ACC112 (cell line): ENCODE measurements at regions not wholly inside any gene's neighbourhood (a gene's known extent, or its start where the extent isn't known, plus 50 kb on each side); places are given as distances from the start of the nearest gene placed in this dataset.

Source experiments
- H2AFZ ChIP-seq: fragments of 200-600 bp; sonication (generic); one replicate; pipeline ENCODE4 v1.6.0; 2017; ENCODE audit warnings: antibody characterized with exemption, low read length; ENCODE audit not compliant: unreplicated experiment
- H3K27ac ChIP-seq: fragments of 200-600 bp; sonication (generic); 2 replicates; pipeline ENCODE4 v1.5.1; 2014; ENCODE audit warnings: low read depth, mild to moderate bottlenecking, antibody characterized with exemption, low read length, moderate library complexity
- H3K27me3 ChIP-seq: fragments of 200-600 bp; sonication (generic); 2 replicates; pipeline ENCODE4 v1.6.1; 2014; ENCODE audit warnings: mild to moderate bottlenecking, antibody characterized with exemption, low read length, moderate library complexity, mixed read lengths; ENCODE audit not compliant: insufficient read depth
- H3K36me3 ChIP-seq: fragments of 200-600 bp; sonication (generic); 2 replicates; pipeline ENCODE4 v1.6.1; 2016; ENCODE audit warnings: mild to moderate bottlenecking, antibody characterized with exemption, low read length, moderate library complexity, mixed read lengths; ENCODE audit not compliant: insufficient read depth
- H3K4me1 ChIP-seq: fragments of 200-600 bp; sonication (generic); one replicate; pipeline ENCODE4 v1.6.1; 2016; ENCODE audit warnings: low read length, mixed read lengths; ENCODE audit not compliant: insufficient read depth, unreplicated experiment, control insufficient read depth
- H3K4me3 ChIP-seq: fragments of 200-600 bp; sonication (generic); 2 replicates; pipeline ENCODE4 v1.5.1; 2014; ENCODE audit warnings: mild to moderate bottlenecking, low read depth, low read length
- H3K79me2 ChIP-seq: fragments of 200-600 bp; sonication (generic); one replicate; pipeline ENCODE4 v1.6.0; 2016; ENCODE audit warnings: low read length; ENCODE audit not compliant: control insufficient read depth, unreplicated experiment, insufficient read depth

DNA sequence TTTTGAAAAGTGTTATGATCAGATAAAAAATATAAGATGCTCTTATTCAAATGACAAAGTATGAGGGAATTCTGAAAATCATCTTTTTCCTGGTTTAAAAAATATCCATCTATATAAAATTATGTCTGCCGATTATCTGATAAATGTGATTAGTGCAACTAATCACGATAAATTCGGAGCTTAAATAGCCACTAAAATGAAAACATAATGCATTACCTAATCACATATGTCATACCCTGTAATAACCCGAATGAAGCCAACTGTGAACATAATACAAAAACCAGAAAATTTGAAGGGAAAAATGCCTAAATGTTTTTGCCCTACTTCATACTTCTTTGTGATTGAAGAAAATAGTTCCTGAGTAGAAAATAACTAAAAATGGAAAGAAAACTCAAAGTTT is 808.4 kb upstream of the LUZP2 start:
- H3K36me3 ChIP-seq: no peaks in the 10 kb centered on the region
- H3K27me3 ChIP-seq: no peaks in the 10 kb centered on the region
- peaks cover 6% of the 10 kb centered on the region for H3K4me1 ChIP-seq
- H3K79me2 ChIP-seq: no peaks in the 10 kb centered on the region
- peak overlapping the region; percentile 55 for H3K4me3 ChIP-seq
- H2AFZ ChIP-seq: peak overlapping the region; percentile 70
- H3K27ac ChIP-seq: peak overlapping the region; percentile 54

DNA sequence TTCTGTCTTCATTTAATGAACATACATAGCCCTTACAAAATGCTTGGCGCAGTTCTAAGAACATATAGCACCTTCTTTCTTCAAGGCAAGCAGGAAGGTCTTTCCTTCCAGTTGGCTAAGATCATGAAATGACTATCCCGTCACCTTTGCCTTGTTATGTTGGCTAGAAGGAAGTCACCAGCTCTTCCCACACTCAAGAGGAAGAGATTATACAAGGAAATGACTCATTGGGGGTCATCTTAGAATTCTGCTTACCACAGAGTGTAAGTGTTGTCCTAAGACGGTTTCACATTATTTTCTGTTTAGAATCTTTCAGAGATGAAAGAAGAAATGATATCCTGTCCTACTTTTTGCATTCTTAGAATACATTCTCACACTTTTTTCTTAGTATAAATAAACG is 808.0 kb upstream of the LUZP2 start:
- peak overlapping the region; percentile 54 for H3K27ac ChIP-seq
- H3K27me3 ChIP-seq: no peaks in the 10 kb centered on the region
- H2AFZ ChIP-seq: peak overlapping the region; percentile 70
- peaks cover 6% of the 10 kb centered on the region for H3K4me1 ChIP-seq
- no peaks in the 10 kb centered on the region for H3K79me2 ChIP-seq
- H3K4me3 ChIP-seq: peak overlapping the region; percentile 55
- H3K36me3 ChIP-seq: no peaks in the 10 kb centered on the region

DNA sequence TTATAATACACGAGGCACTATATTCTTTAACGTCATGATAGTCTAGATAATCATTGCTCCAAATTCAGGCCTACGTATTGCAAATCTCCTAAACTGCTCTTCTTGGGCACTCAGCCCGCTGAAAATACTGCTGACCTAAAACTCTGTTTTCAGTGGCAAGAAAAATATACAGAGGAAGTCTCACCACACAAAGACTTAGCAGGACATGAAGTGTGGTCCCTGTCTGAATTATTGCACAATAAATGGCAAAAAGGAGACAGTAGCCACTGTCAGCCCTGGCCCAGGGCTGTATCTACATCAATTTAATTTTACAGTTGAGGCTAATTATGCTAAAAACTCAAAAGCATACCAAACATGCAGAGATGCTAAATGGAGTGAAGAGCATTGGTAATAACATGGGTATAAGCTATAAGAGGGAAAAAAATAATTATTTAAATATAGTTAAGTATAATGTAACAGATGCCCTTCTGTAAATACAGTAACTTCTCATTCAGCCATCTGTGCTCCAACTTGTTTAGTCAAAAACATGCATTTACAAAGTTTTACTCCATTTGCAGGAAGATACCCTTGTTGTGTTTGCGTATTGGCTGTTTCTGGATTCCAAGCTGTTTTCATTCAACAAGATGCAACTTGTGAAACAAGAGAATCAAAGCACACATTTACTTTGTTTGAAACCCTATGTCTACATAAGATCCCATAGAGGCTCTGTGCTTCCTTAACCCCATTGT is 800.0 kb upstream of the LUZP2 start:
- no peak overlapping the region for H3K27ac ChIP-seq
- H3K79me2 ChIP-seq: no peaks in the 10 kb centered on the region
- no peaks in the 10 kb centered on the region for H3K36me3 ChIP-seq
- H3K4me1 ChIP-seq: no peaks in the 10 kb centered on the region
- H3K4me3 ChIP-seq: no peak overlapping the region
- H2AFZ ChIP-seq: no peak overlapping the region
- no peaks in the 10 kb centered on the region for H3K27me3 ChIP-seq

GRCh38 chr11:23704183-23704582 is 792.7 kb upstream of the LUZP2 start:
- H3K36me3 ChIP-seq: no peaks in the 10 kb centered on the region
- no peak overlapping the region for H3K27ac ChIP-seq
- H3K4me3 ChIP-seq: no peak overlapping the region
- H3K4me1 ChIP-seq: no peaks in the 10 kb centered on the region
- no peaks in the 10 kb centered on the region for H3K79me2 ChIP-seq
- H2AFZ ChIP-seq: no peak overlapping the region
- H3K27me3 ChIP-seq: no peaks in the 10 kb centered on the region

GRCh38 chr11:23711981-23712380 is 784.9 kb upstream of the LUZP2 start:
- Histone ChIP-seq H3K4me1 (no peaks in the 10 kb centered on the region), H3K27me3 (no peaks in the 10 kb centered on the region), H3K79me2 (no peaks in the 10 kb centered on the region), H2AFZ (no peak overlapping the region), H3K4me3 (no peak overlapping the region), H3K36me3 (no peaks in the 10 kb centered on the region), H3K27ac (no peak overlapping the region)

- no peak overlapping the region for H2AFZ ChIP-seq
- no peak overlapping the region for H3K27ac ChIP-seq
- H3K4me1 ChIP-seq: peaks cover 6% of the 10 kb centered on the region
- no peaks in the 10 kb centered on the region for H3K79me2 ChIP-seq
- no peaks in the 10 kb centered on the region for H3K36me3 ChIP-seq
- H3K4me3 ChIP-seq: no peak overlapping the region
- no peaks in the 10 kb centered on the region for H3K27me3 ChIP-seq
Measured at GRCh38 chr11:23719016-23719415, 777.8 kb upstream of the LUZP2 start.

GRCh38 chr11:23723861-23724260 is 773.0 kb upstream of the LUZP2 start:
- H3K36me3 ChIP-seq: no peaks in the 10 kb centered on the region
- H3K4me1 ChIP-seq: peaks cover 41% of the 10 kb centered on the region
- H3K27ac ChIP-seq: no peak overlapping the region
- no peaks in the 10 kb centered on the region for H3K79me2 ChIP-seq
- H2AFZ ChIP-seq: no peak overlapping the region
- H3K4me3 ChIP-seq: no peak overlapping the region
- no peaks in the 10 kb centered on the region for H3K27me3 ChIP-seq

DNA sequence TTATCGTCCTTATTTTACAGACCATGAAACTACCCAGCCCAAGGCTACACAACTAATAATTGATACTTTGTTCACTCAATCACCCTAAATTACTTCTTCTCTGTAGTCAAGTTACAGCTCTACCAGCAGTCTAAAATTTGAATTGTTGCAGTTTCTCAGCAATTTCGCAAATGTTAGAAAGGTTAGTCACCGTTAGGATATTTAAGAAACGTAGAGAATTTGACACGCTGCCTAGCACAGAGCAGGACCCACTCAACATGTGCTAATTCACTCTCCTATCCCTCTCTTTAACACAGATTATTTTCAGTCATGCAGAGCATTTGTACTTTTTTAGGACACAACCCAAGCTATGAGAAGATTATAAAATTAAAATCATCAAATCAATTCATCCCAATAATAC is 771.1 kb upstream of the LUZP2 start:
- Histone ChIP-seq H3K27me3 (no peaks in the 10 kb centered on the region), H3K4me3 (no peak overlapping the region), H3K79me2 (no peaks in the 10 kb centered on the region), H2AFZ (no peak overlapping the region), H3K36me3 (no peaks in the 10 kb centered on the region), H3K27ac (peak overlapping the region; percentile 11), H3K4me1 (peaks cover 41% of the 10 kb centered on the region)

DNA sequence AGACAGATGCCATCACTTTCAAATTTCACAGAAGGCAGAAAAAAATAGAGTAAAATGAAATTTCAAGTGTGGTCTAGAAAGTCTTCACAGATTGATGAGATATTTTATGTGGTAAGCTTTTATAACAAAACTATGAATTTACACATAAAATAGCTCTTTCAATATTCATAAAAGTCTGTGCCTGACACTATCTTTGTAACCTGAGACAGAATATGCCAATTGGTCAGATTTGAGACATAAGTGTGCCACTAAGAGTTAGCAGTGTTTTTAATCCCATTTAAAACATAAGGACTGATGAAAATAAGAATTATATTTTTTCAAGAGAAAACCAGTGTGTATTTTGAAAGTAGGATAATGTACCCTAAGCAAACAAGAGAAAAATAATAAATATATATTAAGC is 769.5 kb upstream of the LUZP2 start:
- Histone ChIP-seq H3K27me3 (no peaks in the 10 kb centered on the region), H3K79me2 (no peaks in the 10 kb centered on the region), H3K4me1 (peaks cover 41% of the 10 kb centered on the region), H3K27ac (peak overlapping the region; percentile 33), H3K36me3 (no peaks in the 10 kb centered on the region), H3K4me3 (peak overlapping the region; percentile 27; the same call in 1 of the 2 replicates), H2AFZ (peak overlapping the region; percentile 37)

GRCh38 chr11:23727794-23728193 is 769.1 kb upstream of the LUZP2 start:
- H3K27ac ChIP-seq: no peak overlapping the region
- peaks cover 41% of the 10 kb centered on the region for H3K4me1 ChIP-seq
- H3K36me3 ChIP-seq: no peaks in the 10 kb centered on the region
- peak overlapping the region; percentile 27; the same call in 1 of the 2 replicates for H3K4me3 ChIP-seq
- no peaks in the 10 kb centered on the region for H3K27me3 ChIP-seq
- H2AFZ ChIP-seq: peak overlapping the region; percentile 62
- no peaks in the 10 kb centered on the region for H3K79me2 ChIP-seq

DNA sequence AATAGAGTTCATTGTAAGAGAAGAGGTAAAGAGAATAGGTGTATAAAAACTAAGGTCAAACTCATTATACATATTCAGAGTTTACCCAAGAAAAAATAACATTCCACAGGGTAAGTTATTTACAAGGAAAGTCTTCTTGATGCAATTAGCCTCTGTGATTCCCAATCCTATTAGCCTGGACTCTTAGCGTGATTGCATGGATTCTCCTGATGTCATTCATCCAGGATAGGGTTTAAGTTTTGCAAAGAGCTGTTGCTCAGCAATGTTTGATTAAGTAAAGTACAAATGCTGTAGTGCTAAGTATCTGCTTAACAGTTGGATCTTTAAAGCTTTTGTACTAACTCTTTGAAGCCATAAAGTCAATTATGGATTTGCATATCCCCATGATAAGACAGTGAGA is 767.8 kb upstream of the LUZP2 start:
- H3K79me2 ChIP-seq: no peaks in the 10 kb centered on the region
- H3K27me3 ChIP-seq: no peaks in the 10 kb centered on the region
- H2AFZ ChIP-seq: no peak overlapping the region
- H3K4me3 ChIP-seq: no peak overlapping the region
- H3K36me3 ChIP-seq: no peaks in the 10 kb centered on the region
- no peak overlapping the region for H3K27ac ChIP-seq
- H3K4me1 ChIP-seq: peaks cover 35% of the 10 kb centered on the region
